Right lobe of liver (tissue), 6 donors: ENCODE measurements at regions not wholly inside any gene's neighbourhood (a gene's known extent, or its start where the extent isn't known, plus 50 kb on each side); places are given as distances from the start of the nearest gene placed in this dataset.
A peak's percentile ranks its signal among the peaks of the same experiment; 100 is the strongest.
"Not testable (repeated sequence)": the region's sequence is repeated elsewhere in the genome, so short reads cannot be mapped to it uniquely, and the experiment has no call there.

Experiments used
- ATAC-seq, 4 donors: fragments of 200-7000 bp; cut with Tn5 transposase; one replicate each; pipeline ENCODE4 v1.9.1; 2020; ENCODE audit warnings: mild to moderate bottlenecking in 4 of 4, moderate library complexity in 4 of 4
- DNase-seq, 3 donors: peaks; one replicate each; pipeline ENCODE4 v3.0.0-alpha.2; 2020
- H3K27ac ChIP-seq, 3 donors: fragments of 200-600 bp; one replicate each; pipeline ENCODE4 v1.8.0; 2022
- H3K27me3 ChIP-seq, 2 donors: fragments of 200-600 bp; one replicate each; pipeline ENCODE4 v1.8.0; 2022
- H3K36me3 ChIP-seq, 4 donors: fragments of 200-600 bp; sonication (generic) in 1 of 4; one replicate each; pipeline versions ENCODE4 v1.5.1 to v1.8.0; 2017 to 2022; ENCODE audit warnings: control low read depth in 1 of 4
- H3K4me1 ChIP-seq, 4 donors: fragments of 200-600 bp; sonication (generic) in 1 of 4; one replicate each; pipeline versions ENCODE4 v1.5.1 to v1.8.0; 2017 to 2022; ENCODE audit warnings: control low read depth in 1 of 4
- H3K4me3 ChIP-seq, 3 donors: fragments of 200-600 bp; one replicate each; pipeline ENCODE4 v1.8.0; 2022
- H3K9me3 ChIP-seq, 4 donors: fragments of 200-600 bp; sonication (generic) in 1 of 4; one replicate each; pipeline versions ENCODE4 v1.5.1 to v1.8.0; 2017 to 2022; ENCODE audit warnings: control low read depth in 1 of 4
- CTCF ChIP-seq, 4 donors: fragments of 200-600 bp in 3 of 4; fragments of 450-650 bp in 1 of 4; IDR thresholded peaks; one replicate each; pipeline versions ENCODE4 v1.5.1 to v1.8.0; 2016 to 2022; ENCODE audit warnings: antibody characterized with exemption in 4 of 4, mild to moderate bottlenecking in 2 of 4
- POLR2A ChIP-seq: fragments of 450-650 bp; IDR thresholded peaks from one replicate; pipeline ENCODE4 v1.6.1; 2017; ENCODE audit warnings: antibody characterized with exemption, mild to moderate bottlenecking
- WGBS: methylation state at CpG from one replicate; pipeline ENCODE4 v1.1.6; 2018; ENCODE audit warnings: low coverage, low lambda C conversion rate; ENCODE audit not compliant: insufficient coverage; ENCODE audit errors: missing lambda C conversion rate; 5-methylcytosine and 5-hydroxymethylcytosine counted together
- intact Hi-C, 2 donors: fragments of 100-400 bp; cut with DNase I; formaldehyde crosslinking; loops; one replicate each; pipeline versions ENCODE4 v1.11.2 to v1.14.1; 2022
- donor health status: DM: no; HTN: yes; CAD: no.
- donor health status: DM: no; HTN: no; CAD: no.
- donor health status: DM: no; HTN: no; CAD: no.
- donor health status: DM: no; HTN: yes; CAD: no.
- donor health status: DM: no; HTN: yes; CAD: no.

- 75% methylated on average over 2 of the region's 2 CpGs for WGBS
- TF ChIP-seq CTCF (IDR thresholded peaks at IDR 0.05): no peak
- no peak for TF ChIP-seq POLR2A
- no peak for DNase-seq
- Histone ChIP-seq H3K4me1 (no peaks in the 10 kb centered on the region), H3K27me3 (no peaks in the 10 kb centered on the region), H3K36me3 (no peaks in the 10 kb centered on the region), H3K4me3 (no peak overlapping the region), H3K27ac (no peak overlapping the region), H3K9me3 (no peaks in the 10 kb centered on the region)
- ATAC-seq: no peak
- intact Hi-C loops: no loop called here
These were observed 1058.5 kb downstream of the ROBO2 start for GRCh38 chr3:78098367-78098766.

GRCh38 chr3:78101384-78101783 lies 1061.5 kb downstream of the ROBO2 start:
- intact Hi-C loops: no loop called here
- DNase-seq (no peak), ATAC-seq (no peak)
- 67% methylated on average over 3 of the region's 3 CpGs for WGBS
- H3K27ac ChIP-seq: no peak overlapping the region
- H3K27me3 ChIP-seq: no peaks in the 10 kb centered on the region
- no peaks in the 10 kb centered on the region for H3K9me3 ChIP-seq
- H3K4me3 ChIP-seq: no peak overlapping the region
- H3K4me1 ChIP-seq: no peaks in the 10 kb centered on the region
- TF ChIP-seq POLR2A: no peak
- no peak for TF ChIP-seq CTCF (IDR thresholded peaks at IDR 0.05)
- no peaks in the 10 kb centered on the region for H3K36me3 ChIP-seq

GRCh38 chr3:78108269-78108961 lies 1068.5 kb downstream of the ROBO2 start:
- H3K9me3 ChIP-seq, H3K36me3 ChIP-seq, H3K4me1 ChIP-seq, H3K27me3 ChIP-seq, H3K27ac ChIP-seq, ATAC-seq, intact Hi-C loops, H3K4me3 ChIP-seq: not testable (repeated sequence)
- WGBS: 100% methylated on average over 5 of the region's 31 CpGs
- peak in 1 of 3 donors; percentile 46 for DNase-seq

- DNase-seq (no peak), ATAC-seq (peak in 1 of 4 donors; percentile 16)
- 63% methylated on average over 5 of the region's 5 CpGs for WGBS
- no peaks in the 10 kb centered on the region for H3K4me1 ChIP-seq
- no peaks in the 10 kb centered on the region for H3K27me3 ChIP-seq
- intact Hi-C loops: no loop called here
- no peak overlapping the region for H3K4me3 ChIP-seq
- no peaks in the 10 kb centered on the region for H3K36me3 ChIP-seq
- H3K27ac ChIP-seq: no peak overlapping the region
- TF ChIP-seq POLR2A (no peak), CTCF (IDR thresholded peaks at IDR 0.05) (no peak)
- H3K9me3 ChIP-seq: no peaks in the 10 kb centered on the region
These were observed 1072.6 kb downstream of the ROBO2 start for GRCh38 chr3:78112291-78113010.

GRCh38 chr3:78115983-78116382 lies 1076.1 kb downstream of the ROBO2 start:
- no peaks in the 10 kb centered on the region for H3K36me3 ChIP-seq
- 53% methylated on average over 1 of the region's 1 CpG for WGBS
- intact Hi-C loops: no loop called here
- H3K9me3 ChIP-seq: no peaks in the 10 kb centered on the region
- H3K4me1 ChIP-seq: no peaks in the 10 kb centered on the region
- TF ChIP-seq POLR2A (no peak), CTCF (IDR thresholded peaks at IDR 0.05) (no peak)
- no peak overlapping the region for H3K4me3 ChIP-seq
- no peak overlapping the region for H3K27ac ChIP-seq
- no peaks in the 10 kb centered on the region for H3K27me3 ChIP-seq
- ATAC-seq (no peak), DNase-seq (no peak)
